Neutrophil (primary cell): ENCODE measurements at regions not wholly inside any gene's neighbourhood (a gene's known extent, or its start where the extent isn't known, plus 50 kb on each side); places are given as distances from the start of the nearest gene placed in this dataset.

Experiments
- H3K27ac ChIP-seq: fragments of 200-600 bp; sonication (generic); 2 replicates; pipeline ENCODE4 v1.5.1; 2016; ENCODE audit warnings: mild to moderate bottlenecking, moderate library complexity
- H3K27me3 ChIP-seq: fragments of 200-600 bp; sonication (generic); 2 replicates; pipeline ENCODE4 v1.6.0; 2016; ENCODE audit warnings: mild to moderate bottlenecking
- H3K36me3 ChIP-seq: fragments of 200-600 bp; sonication (generic); 2 replicates; pipeline ENCODE4 v1.5.1; 2017
- H3K4me1 ChIP-seq, 2 experiments: fragments of 200-600 bp in 1 of 2; sonication (generic) in 1 of 2; 1 replicate in 1 of 2; 2 replicates in 1 of 2; pipeline versions ENCODE4 v1.5.1 to v1.6.1; 2013 to 2016; ENCODE audit warnings: low read depth in 1 of 2, low read length in 1 of 2, mild to moderate bottlenecking in 1 of 2, moderate library complexity in 1 of 2; ENCODE audit not compliant: control insufficient read depth in 1 of 2, insufficient read depth in 1 of 2
- H3K4me3 ChIP-seq, 2 experiments: fragments of 200-600 bp in 1 of 2; sonication (generic) in 1 of 2; 1 replicate in 1 of 2; 2 replicates in 1 of 2; pipeline ENCODE4 v1.5.1; 2013 to 2016; ENCODE audit warnings: low read depth in 1 of 2, low read length in 1 of 2, mild to moderate bottlenecking in 1 of 2, moderate library complexity in 1 of 2
- H3K9me3 ChIP-seq: fragments of 200-600 bp; sonication (generic); 2 replicates; pipeline ENCODE4 v1.5.1; 2016
- CTCF ChIP-seq: fragments of 200-600 bp; sonication (generic); IDR thresholded peaks from 2 replicates; pipeline ENCODE4 v1.5.1; 2016; ENCODE audit warnings: antibody characterized with exemption

- no peaks in the 10 kb centered on the region for H3K36me3 ChIP-seq
Observed at GRCh38 chr1:229205854-229206253, 65.1 kb upstream of the RAB4A start.

GRCh38 chr1:229207916-229208315 lies 63.0 kb upstream of the RAB4A start:
- H3K4me1 ChIP-seq = no peaks in the 10 kb centered on the region
- H3K9me3 ChIP-seq = no peaks in the 10 kb centered on the region
- no peak overlapping the region for H3K4me3 ChIP-seq
- no peak for TF ChIP-seq CTCF
- H3K27me3 ChIP-seq = no peaks in the 10 kb centered on the region
- no peaks in the 10 kb centered on the region for H3K36me3 ChIP-seq
- H3K27ac ChIP-seq = no peak overlapping the region

More at GRCh38 chr1:229205854-229206253, 65.1 kb upstream of the RAB4A start:
- Histone ChIP-seq H3K27me3 (no peaks in the 10 kb centered on the region), H3K4me1 (no peaks in the 10 kb centered on the region), H3K27ac (no peak overlapping the region), H3K4me3 (no peak overlapping the region), H3K9me3 (no peaks in the 10 kb centered on the region)
- TF ChIP-seq CTCF = no peak

GRCh38 chr1:229208481-229208880 lies 62.4 kb upstream of the RAB4A start:
- Histone ChIP-seq H3K27me3 (no peaks in the 10 kb centered on the region), H3K4me1 (no peaks in the 10 kb centered on the region), H3K4me3 (no peak overlapping the region), H3K9me3 (no peaks in the 10 kb centered on the region), H3K36me3 (no peaks in the 10 kb centered on the region), H3K27ac (no peak overlapping the region)
- TF ChIP-seq CTCF = no peak

GRCh38 chr1:229209386-229209785 lies 61.5 kb upstream of the RAB4A start:
- Histone ChIP-seq H3K4me3 (no peak overlapping the region), H3K4me1 (no peaks in the 10 kb centered on the region), H3K9me3 (no peaks in the 10 kb centered on the region), H3K27ac (no peak overlapping the region), H3K27me3 (no peaks in the 10 kb centered on the region), H3K36me3 (no peaks in the 10 kb centered on the region)
- TF ChIP-seq CTCF = no peak

GRCh38 chr1:229209816-229210215 lies 61.1 kb upstream of the RAB4A start:
- Histone ChIP-seq H3K36me3 (no peaks in the 10 kb centered on the region), H3K9me3 (no peaks in the 10 kb centered on the region), H3K4me3 (no peak overlapping the region), H3K27ac (no peak overlapping the region), H3K27me3 (no peaks in the 10 kb centered on the region), H3K4me1 (no peaks in the 10 kb centered on the region)
- TF ChIP-seq CTCF = no peak

- Histone ChIP-seq H3K9me3 (no peaks in the 10 kb centered on the region), H3K27me3 (no peaks in the 10 kb centered on the region)
Observed at GRCh38 chr1:229210844-229211243, 60.1 kb upstream of the RAB4A start.

More at GRCh38 chr1:229210844-229211243, 60.1 kb upstream of the RAB4A start:
- Histone ChIP-seq H3K4me1 (no peaks in the 10 kb centered on the region), H3K4me3 (no peak overlapping the region), H3K36me3 (no peaks in the 10 kb centered on the region), H3K27ac (no peak overlapping the region)
- no peak for TF ChIP-seq CTCF
